ENCODE measurements at regions not wholly inside any gene's neighbourhood (a gene's known extent, or its start where the extent isn't known, plus 50 kb on each side); places are given as distances from the start of the nearest gene placed in this dataset.

GRCh38 chr6:155955038-155955437 is 499.4 kb upstream of the NOX3 start:
- Histone ChIP-seq H3K4me1 (ENCODE audit: control insufficient read depth, insufficient read depth, low read length) (peaks cover 3% of the 10 kb centered on the region), H3K4me3 (ENCODE audit: low read length) (no peak overlapping the region), H3K27me3 (ENCODE audit: control insufficient read depth, insufficient read depth, low read length) (no peaks in the 10 kb centered on the region), H3K27ac (ENCODE audit: low read length) (no peak overlapping the region), H3K36me3 (ENCODE audit: control insufficient read depth, insufficient read depth, low read length) (no peaks in the 10 kb centered on the region), H3K9me3 (ENCODE audit: control insufficient read depth, low read depth, low read length) (no peaks in the 10 kb centered on the region)
- DNase-seq, result no peak
- WGBS (ENCODE audit: insufficient coverage, low lambda C conversion rate), result no CpG with 5 or more reads among the region's 6 CpGs

- 60% methylated on average over 1 of the region's 7 CpGs for WGBS (ENCODE audit: insufficient coverage, low lambda C conversion rate)
- DNase-seq, result no peak
- Histone ChIP-seq H3K4me1 (ENCODE audit: control insufficient read depth, insufficient read depth, low read length) (no peaks in the 10 kb centered on the region), H3K36me3 (ENCODE audit: control insufficient read depth, insufficient read depth, low read length) (no peaks in the 10 kb centered on the region), H3K4me3 (ENCODE audit: low read length) (no peak overlapping the region), H3K9me3 (ENCODE audit: control insufficient read depth, low read depth, low read length) (no peaks in the 10 kb centered on the region), H3K27ac (ENCODE audit: low read length) (no peak overlapping the region), H3K27me3 (ENCODE audit: control insufficient read depth, insufficient read depth, low read length) (no peaks in the 10 kb centered on the region)
These were observed 498.5 kb upstream of the NOX3 start for GRCh38 chr6:155954149-155954548.

GRCh38 chr6:155949256-155949655 is 493.6 kb upstream of the NOX3 start:
- no peak for DNase-seq
- no CpG with 5 or more reads among the region's 3 CpGs for WGBS (ENCODE audit: insufficient coverage, low lambda C conversion rate)

GRCh38 chr6:155946860-155947259 is 491.2 kb upstream of the NOX3 start:
- no peaks in the 10 kb centered on the region for H3K27me3 ChIP-seq (ENCODE audit: control insufficient read depth, insufficient read depth, low read length)

More at GRCh38 chr6:155949256-155949655, 493.6 kb upstream of the NOX3 start:
- no peaks in the 10 kb centered on the region for H3K27me3 ChIP-seq (ENCODE audit: control insufficient read depth, insufficient read depth, low read length)
- no peak overlapping the region for H3K27ac ChIP-seq (ENCODE audit: low read length)
- H3K4me1 ChIP-seq (ENCODE audit: control insufficient read depth, insufficient read depth, low read length), result no peaks in the 10 kb centered on the region
- peaks cover 16% of the 10 kb centered on the region for H3K9me3 ChIP-seq (ENCODE audit: control insufficient read depth, low read depth, low read length)
- H3K4me3 ChIP-seq (ENCODE audit: low read length), result no peak overlapping the region
- H3K36me3 ChIP-seq (ENCODE audit: control insufficient read depth, insufficient read depth, low read length), result no peaks in the 10 kb centered on the region

GRCh38 chr6:155943635-155944034 is 488.0 kb upstream of the NOX3 start:
- H3K4me1 ChIP-seq (ENCODE audit: control insufficient read depth, insufficient read depth, low read length), result no peaks in the 10 kb centered on the region
- no peak for DNase-seq
- H3K27ac ChIP-seq (ENCODE audit: low read length), result no peak overlapping the region
- H3K27me3 ChIP-seq (ENCODE audit: control insufficient read depth, insufficient read depth, low read length), result no peaks in the 10 kb centered on the region
- WGBS (ENCODE audit: insufficient coverage, low lambda C conversion rate), result no CpG with 5 or more reads among the region's 1 CpG
- H3K4me3 ChIP-seq (ENCODE audit: low read length), result no peak overlapping the region
- peaks cover 16% of the 10 kb centered on the region for H3K9me3 ChIP-seq (ENCODE audit: control insufficient read depth, low read depth, low read length)
- H3K36me3 ChIP-seq (ENCODE audit: control insufficient read depth, insufficient read depth, low read length), result no peaks in the 10 kb centered on the region

More at GRCh38 chr6:155946860-155947259, 491.2 kb upstream of the NOX3 start:
- WGBS (ENCODE audit: insufficient coverage, low lambda C conversion rate), result no CpG with 5 or more reads among the region's 4 CpGs
- Histone ChIP-seq H3K4me1 (ENCODE audit: control insufficient read depth, insufficient read depth, low read length) (no peaks in the 10 kb centered on the region), H3K9me3 (ENCODE audit: control insufficient read depth, low read depth, low read length) (peaks cover 16% of the 10 kb centered on the region), H3K4me3 (ENCODE audit: low read length) (no peak overlapping the region), H3K27ac (ENCODE audit: low read length) (no peak overlapping the region), H3K36me3 (ENCODE audit: control insufficient read depth, insufficient read depth, low read length) (no peaks in the 10 kb centered on the region)
- no peak for DNase-seq

- Histone ChIP-seq H3K4me1 (ENCODE audit: control insufficient read depth, insufficient read depth, low read length) (no peaks in the 10 kb centered on the region), H3K27me3 (ENCODE audit: control insufficient read depth, insufficient read depth, low read length) (no peaks in the 10 kb centered on the region), H3K36me3 (ENCODE audit: control insufficient read depth, insufficient read depth, low read length) (no peaks in the 10 kb centered on the region), H3K4me3 (ENCODE audit: low read length) (no peak overlapping the region), H3K9me3 (ENCODE audit: control insufficient read depth, low read depth, low read length) (no peaks in the 10 kb centered on the region), H3K27ac (ENCODE audit: low read length) (no peak overlapping the region)
- DNase-seq, result peak in 1 of 2 donors; percentile 46
These were observed 483.6 kb upstream of the NOX3 start for GRCh38 chr6:155939253-155939652.

- no peaks in the 10 kb centered on the region for H3K9me3 ChIP-seq (ENCODE audit: control insufficient read depth, low read depth, low read length)
- no peak overlapping the region for H3K27ac ChIP-seq (ENCODE audit: low read length)
- no peaks in the 10 kb centered on the region for H3K36me3 ChIP-seq (ENCODE audit: control insufficient read depth, insufficient read depth, low read length)
- no peaks in the 10 kb centered on the region for H3K27me3 ChIP-seq (ENCODE audit: control insufficient read depth, insufficient read depth, low read length)
- no peaks in the 10 kb centered on the region for H3K4me1 ChIP-seq (ENCODE audit: control insufficient read depth, insufficient read depth, low read length)
- whole genome bisulfite sequencing (ENCODE audit: insufficient coverage, low lambda C conversion rate), result 80% methylated on average over 1 of the region's 5 CpGs
- H3K4me3 ChIP-seq (ENCODE audit: low read length), result no peak overlapping the region
- DNase-seq, result no peak
These were observed 480.9 kb upstream of the NOX3 start for GRCh38 chr6:155936551-155936950.

GRCh38 chr6:155936127-155936526 is 480.5 kb upstream of the NOX3 start:
- DNase-seq, result no peak
- no peak overlapping the region for H3K4me3 ChIP-seq (ENCODE audit: low read length)
- no peaks in the 10 kb centered on the region for H3K4me1 ChIP-seq (ENCODE audit: control insufficient read depth, insufficient read depth, low read length)
- H3K27ac ChIP-seq (ENCODE audit: low read length), result no peak overlapping the region
- 100% methylated on average over 1 of the region's 5 CpGs for WGBS (ENCODE audit: insufficient coverage, low lambda C conversion rate)
- no peaks in the 10 kb centered on the region for H3K27me3 ChIP-seq (ENCODE audit: control insufficient read depth, insufficient read depth, low read length)
- H3K9me3 ChIP-seq (ENCODE audit: control insufficient read depth, low read depth, low read length), result no peaks in the 10 kb centered on the region
- H3K36me3 ChIP-seq (ENCODE audit: control insufficient read depth, insufficient read depth, low read length), result no peaks in the 10 kb centered on the region

- Histone ChIP-seq H3K9me3 (ENCODE audit: control insufficient read depth, low read depth, low read length) (no peaks in the 10 kb centered on the region), H3K27ac (ENCODE audit: low read length) (no peak overlapping the region), H3K4me1 (ENCODE audit: control insufficient read depth, insufficient read depth, low read length) (no peaks in the 10 kb centered on the region), H3K27me3 (ENCODE audit: control insufficient read depth, insufficient read depth, low read length) (no peaks in the 10 kb centered on the region), H3K4me3 (ENCODE audit: low read length) (no peak overlapping the region), H3K36me3 (ENCODE audit: control insufficient read depth, insufficient read depth, low read length) (no peaks in the 10 kb centered on the region)
- DNase-seq, result no peak
- WGBS (ENCODE audit: insufficient coverage, low lambda C conversion rate), result 33% methylated on average over 1 of the region's 2 CpGs
These were observed 461.4 kb upstream of the NOX3 start for GRCh38 chr6:155916846-155917624.

GRCh38 chr6:155915651-155916050 is 460.0 kb upstream of the NOX3 start:
- Histone ChIP-seq H3K36me3 (ENCODE audit: control insufficient read depth, insufficient read depth, low read length) (no peaks in the 10 kb centered on the region), H3K4me1 (ENCODE audit: control insufficient read depth, insufficient read depth, low read length) (no peaks in the 10 kb centered on the region), H3K27ac (ENCODE audit: low read length) (no peak overlapping the region), H3K27me3 (ENCODE audit: control insufficient read depth, insufficient read depth, low read length) (no peaks in the 10 kb centered on the region), H3K4me3 (ENCODE audit: low read length) (no peak overlapping the region), H3K9me3 (ENCODE audit: control insufficient read depth, low read depth, low read length) (no peaks in the 10 kb centered on the region)
- no peak for DNase-seq
- 86% methylated on average over 1 of the region's 1 CpG for WGBS (ENCODE audit: insufficient coverage, low lambda C conversion rate)

- Histone ChIP-seq H3K27me3 (ENCODE audit: control insufficient read depth, insufficient read depth, low read length) (no peaks in the 10 kb centered on the region), H3K36me3 (ENCODE audit: control insufficient read depth, insufficient read depth, low read length) (no peaks in the 10 kb centered on the region), H3K4me3 (ENCODE audit: low read length) (no peak overlapping the region), H3K9me3 (ENCODE audit: control insufficient read depth, low read depth, low read length) (no peaks in the 10 kb centered on the region), H3K4me1 (ENCODE audit: control insufficient read depth, insufficient read depth, low read length) (no peaks in the 10 kb centered on the region), H3K27ac (ENCODE audit: low read length) (no peak overlapping the region)
- DNase-seq, result no peak
- WGBS (ENCODE audit: insufficient coverage, low lambda C conversion rate), result no CpG with 5 or more reads among the region's 8 CpGs
These were observed 458.2 kb upstream of the NOX3 start for GRCh38 chr6:155913816-155914215.

Data from large intestine (tissue), 3 donors.